LNCAP (cell line): ENCODE measurements at regions not wholly inside any gene's neighbourhood (a gene's known extent, or its start where the extent isn't known, plus 50 kb on each side); places are given as distances from the start of the nearest gene placed in this dataset.

ENCODE experiments used
- CTCF ChIP-seq: fragments of 450-650 bp; IDR thresholded peaks from 2 replicates; pipeline ENCODE4 v1.5.1; 2017; ENCODE audit warnings: mild to moderate bottlenecking

- no peak for TF ChIP-seq CTCF
These were observed 312.6 kb downstream of the IPMK start for GRCh38 chr10:57955076-57955475.

- TF ChIP-seq CTCF, result no peak
These were observed 315.0 kb downstream of the IPMK start for GRCh38 chr10:57952741-57953140.

- TF ChIP-seq CTCF, result no peak
These were observed 317.2 kb downstream of the IPMK start for GRCh38 chr10:57950442-57950974.

GRCh38 chr10:57948796-57949195 is 318.9 kb downstream of the IPMK start:
- TF ChIP-seq CTCF, result no peak

GRCh38 chr10:57946833-57947232 is 320.9 kb downstream of the IPMK start:
- no peak for TF ChIP-seq CTCF

GRCh38 chr10:57943701-57944100 is 324.0 kb downstream of the IPMK start:
- no peak for TF ChIP-seq CTCF

GRCh38 chr10:57925045-57925444 is 342.6 kb downstream of the IPMK start:
- TF ChIP-seq CTCF, result no peak

- TF ChIP-seq CTCF, result no peak
These were observed 346.6 kb downstream of the IPMK start for GRCh38 chr10:57921140-57921539.
